ENCODE measurements at regions not wholly inside any gene's neighbourhood (a gene's known extent, or its start where the extent isn't known, plus 50 kb on each side); places are given as distances from the start of the nearest gene placed in this dataset.

- H3K4me1 ChIP-seq = no peaks in the 10 kb centered on the region
- TF ChIP-seq, protein P1, sequence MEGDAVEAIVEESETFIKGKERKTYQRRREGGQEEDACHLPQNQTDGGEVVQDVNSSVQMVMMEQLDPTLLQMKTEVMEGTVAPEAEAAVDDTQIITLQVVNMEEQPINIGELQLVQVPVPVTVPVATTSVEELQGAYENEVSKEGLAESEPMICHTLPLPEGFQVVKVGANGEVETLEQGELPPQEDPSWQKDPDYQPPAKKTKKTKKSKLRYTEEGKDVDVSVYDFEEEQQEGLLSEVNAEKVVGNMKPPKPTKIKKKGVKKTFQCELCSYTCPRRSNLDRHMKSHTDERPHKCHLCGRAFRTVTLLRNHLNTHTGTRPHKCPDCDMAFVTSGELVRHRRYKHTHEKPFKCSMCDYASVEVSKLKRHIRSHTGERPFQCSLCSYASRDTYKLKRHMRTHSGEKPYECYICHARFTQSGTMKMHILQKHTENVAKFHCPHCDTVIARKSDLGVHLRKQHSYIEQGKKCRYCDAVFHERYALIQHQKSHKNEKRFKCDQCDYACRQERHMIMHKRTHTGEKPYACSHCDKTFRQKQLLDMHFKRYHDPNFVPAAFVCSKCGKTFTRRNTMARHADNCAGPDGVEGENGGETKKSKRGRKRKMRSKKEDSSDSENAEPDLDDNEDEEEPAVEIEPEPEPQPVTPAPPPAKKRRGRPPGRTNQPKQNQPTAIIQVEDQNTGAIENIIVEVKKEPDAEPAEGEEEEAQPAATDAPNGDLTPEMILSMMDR (IDR thresholded peaks at IDR 0.05) = no peak
- H3K36me3 ChIP-seq = no peaks in the 10 kb centered on the region
- no peak for DNase-seq
- ATAC-seq = no peak
- no peaks in the 10 kb centered on the region for H3K27me3 ChIP-seq
- no peak overlapping the region for H3K4me3 ChIP-seq
- H3K9me3 ChIP-seq = no peaks in the 10 kb centered on the region
- H3K27ac ChIP-seq = no peak overlapping the region
- intact Hi-C loops (cut with DNase I) = no loop called here
These were observed 115.7 kb downstream of the UNC5CL start for GRCh38 chr6:40923326-40923725.

GRCh38 chr6:40922281-40922680 is 116.7 kb downstream of the UNC5CL start:
- no peaks in the 10 kb centered on the region for H3K36me3 ChIP-seq
- H3K9me3 ChIP-seq = no peaks in the 10 kb centered on the region
- H3K27ac ChIP-seq = no peak overlapping the region
- no peak for DNase-seq
- TF ChIP-seq, protein P1 (IDR thresholded peaks at IDR 0.05) = no peak
- H3K4me1 ChIP-seq = no peaks in the 10 kb centered on the region
- H3K27me3 ChIP-seq = no peaks in the 10 kb centered on the region
- ATAC-seq = no peak
- intact Hi-C loops (cut with DNase I) = no loop called here
- H3K4me3 ChIP-seq = no peak overlapping the region

GRCh38 chr6:40918040-40918651 is 120.9 kb downstream of the UNC5CL start:
- no peak overlapping the region for H3K4me3 ChIP-seq
- H3K4me1 ChIP-seq = no peaks in the 10 kb centered on the region
- TF ChIP-seq, protein P1 (IDR thresholded peaks at IDR 0.05) = no peak
- ATAC-seq = no peak
- DNase-seq = no peak
- no peaks in the 10 kb centered on the region for H3K27me3 ChIP-seq
- intact Hi-C loops (cut with DNase I) = no loop called here
- no peaks in the 10 kb centered on the region for H3K9me3 ChIP-seq
- H3K27ac ChIP-seq = no peak overlapping the region
- no peaks in the 10 kb centered on the region for H3K36me3 ChIP-seq

- no peak for ATAC-seq
- intact Hi-C loops (cut with DNase I) = no loop called here
- H3K36me3 ChIP-seq = no peaks in the 10 kb centered on the region
- H3K9me3 ChIP-seq = no peaks in the 10 kb centered on the region
- TF ChIP-seq, protein P1 (IDR thresholded peaks at IDR 0.05) = no peak
- H3K27ac ChIP-seq = no peak overlapping the region
- H3K4me1 ChIP-seq = no peaks in the 10 kb centered on the region
- no peaks in the 10 kb centered on the region for H3K27me3 ChIP-seq
- DNase-seq = no peak
- no peak overlapping the region for H3K4me3 ChIP-seq
These were observed 121.4 kb downstream of the UNC5CL start for GRCh38 chr6:40917603-40918002.

DNA sequence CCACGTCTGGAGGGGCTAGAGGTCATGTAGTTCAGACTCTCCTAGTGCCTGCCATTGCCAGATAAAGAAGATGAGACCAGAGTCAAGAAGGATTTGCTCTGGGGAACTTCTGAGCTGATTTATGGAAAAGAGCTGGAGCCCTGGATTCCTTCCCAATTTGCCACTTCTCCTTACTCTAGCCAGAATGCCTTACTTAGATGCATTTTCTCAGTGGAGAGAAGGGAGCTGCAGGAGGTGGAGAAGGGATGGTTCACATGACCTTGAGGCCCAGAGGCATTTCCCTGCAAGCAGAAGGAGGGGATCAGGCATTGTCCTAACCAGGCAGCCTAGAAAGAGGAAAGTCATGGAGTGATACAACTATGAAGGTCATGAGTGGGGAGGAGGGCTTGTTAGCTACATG is 122.2 kb downstream of the UNC5CL start:
- Histone ChIP-seq H3K27me3 (no peaks in the 10 kb centered on the region), H3K36me3 (no peaks in the 10 kb centered on the region), H3K9me3 (no peaks in the 10 kb centered on the region), H3K27ac (no peak overlapping the region), H3K4me3 (no peak overlapping the region), H3K4me1 (no peaks in the 10 kb centered on the region)
- intact Hi-C loops (cut with DNase I) = no loop called here
- DNase-seq (no peak), ATAC-seq (no peak)
- TF ChIP-seq, protein P1 (IDR thresholded peaks at IDR 0.05) = no peak
